B cell (primary cell): ENCODE measurements at regions not wholly inside any gene's neighbourhood (a gene's known extent, or its start where the extent isn't known, plus 50 kb on each side); places are given as distances from the start of the nearest gene placed in this dataset.

ENCODE experiments used
- ATAC-seq: fragments of 200-7000 bp; cut with Tn5 transposase; one replicate; pipeline ENCODE4 v1.10.0; 2021; ENCODE audit warnings: low read depth, mild to moderate bottlenecking, moderate number of reproducible peaks, moderate library complexity
- CTCF ChIA-PET: fragments of 350-600 bp; sonication (Branson Sonifier 250); formaldehyde crosslinking; loops from one replicate; lab custom pipeline; 2021; ENCODE audit warnings: antibody characterized with exemption, inconsistent platforms; lab: Charles Lee
- POLR2A ChIA-PET: fragments of 350-600 bp; sonication (Branson Sonifier 250); formaldehyde crosslinking; loops from one replicate; lab custom pipeline; 2021; ENCODE audit warnings: antibody characterized with exemption; lab: Charles Lee
- DNase-seq: peaks from one replicate; pipeline ENCODE4 v3.0.0; 2013
- H2AFZ ChIP-seq: 2 replicates; pipeline ENCODE4 v1.6.1; 2012; ENCODE audit warnings: mild to moderate bottlenecking, low read depth, low read length; ENCODE audit not compliant: insufficient read depth, poor library complexity, severe bottlenecking
- H3K27ac ChIP-seq, 2 donors: 1 replicate in 1 of 2; 2 replicates in 1 of 2; pipeline ENCODE4 v1.5.1; 2012 to 2013; ENCODE audit warnings: low read length in 2 of 2, mild to moderate bottlenecking in 2 of 2, moderate library complexity in 1 of 2
- H3K27me3 ChIP-seq, 4 experiments: fragments of 200-600 bp in 1 of 4; sonication (generic) in 1 of 4; replicated peaks in 1 of 4; 1 replicate in 2 of 4; 2 replicates in 2 of 4; pipeline versions ENCODE4 v1.6.1 to v1.7.0; 2013 to 2016; ENCODE audit warnings: low read length in 3 of 4, mild to moderate bottlenecking in 2 of 4, mixed read lengths in 1 of 4, moderate library complexity in 1 of 4; ENCODE audit not compliant: insufficient read depth in 4 of 4, control insufficient read depth in 3 of 4; ENCODE audit errors: control extremely low read depth in 1 of 4
- H3K36me3 ChIP-seq, 2 experiments: replicated peaks in 1 of 2; 1 replicate in 1 of 2; 2 replicates in 1 of 2; pipeline versions ENCODE4 v1.6.1 to v1.7.1; 2013; ENCODE audit warnings: low read length in 1 of 2; ENCODE audit not compliant: insufficient read depth in 2 of 2, control insufficient read depth in 1 of 2; ENCODE audit errors: control extremely low read depth in 1 of 2, extremely low read depth in 1 of 2
- H3K4me1 ChIP-seq, 2 donors: fragments of 200-600 bp in 1 of 2; sonication (generic) in 1 of 2; 1 replicate in 1 of 2; 2 replicates in 1 of 2; pipeline versions ENCODE4 v1.5.1 to v1.6.1; 2013 to 2017; ENCODE audit warnings: low read length in 2 of 2; ENCODE audit not compliant: control insufficient read depth in 2 of 2, insufficient read depth in 2 of 2
- H3K4me2 ChIP-seq: replicated peaks from 2 replicates; pipeline ENCODE3; 2012; ENCODE audit warnings: mild to moderate bottlenecking, low read depth, low read length; ENCODE audit not compliant: poor library complexity, severe bottlenecking
- H3K4me3 ChIP-seq, 5 experiments: fragments of 200-600 bp in 1 of 5; sonication (generic) in 1 of 5; 1 replicate in 3 of 5; 2 replicates in 2 of 5; pipeline versions ENCODE4 v1.5.1 to v1.7.0; 2011 to 2016; ENCODE audit warnings: low read length in 4 of 5, mild to moderate bottlenecking in 4 of 5, low read depth in 2 of 5, control low read depth in 1 of 5, moderate library complexity in 1 of 5; ENCODE audit not compliant: insufficient read depth in 1 of 5; ENCODE audit errors: control extremely low read depth in 1 of 5, extremely low read depth in 1 of 5
- H3K79me2 ChIP-seq: fragments of 200-600 bp; sonication (generic); one replicate; pipeline ENCODE4 v1.6.0; 2016; ENCODE audit warnings: low read length; ENCODE audit not compliant: control insufficient read depth, insufficient read depth
- H3K9ac ChIP-seq: fragments of 200-600 bp; sonication (generic); 2 replicates; pipeline ENCODE4 v1.6.1; 2017; ENCODE audit warnings: mild to moderate bottlenecking, low read length, moderate library complexity
- H3K9me3 ChIP-seq, 3 donors: one replicate each; pipeline versions ENCODE4 v1.6.1 to v1.7.1; 2013; ENCODE audit warnings: low read length in 2 of 3; ENCODE audit not compliant: control insufficient read depth in 2 of 3, insufficient read depth in 1 of 3; ENCODE audit errors: control extremely low read depth in 1 of 3
- H4K20me1 ChIP-seq: 2 replicates; pipeline ENCODE4 v1.6.0; 2012; ENCODE audit warnings: mild to moderate bottlenecking, low read length; ENCODE audit not compliant: insufficient read depth, control insufficient read depth, poor library complexity, severe bottlenecking
- H3K27ac Mint-ChIP-seq: one replicate; pipeline ENCODE4 v1.8.0; 2021; ENCODE audit warnings: mixed read lengths
- H3K27me3 Mint-ChIP-seq: one replicate; pipeline ENCODE4 v1.8.0; 2021; ENCODE audit warnings: mixed read lengths
- H3K4me1 Mint-ChIP-seq: one replicate; pipeline ENCODE4 v1.8.0; 2021; ENCODE audit warnings: mixed read lengths
- H3K4me3 Mint-ChIP-seq: one replicate; pipeline ENCODE4 v1.8.0; 2021; ENCODE audit warnings: mixed read lengths
- H3K9me3 Mint-ChIP-seq: one replicate; pipeline ENCODE4 v1.8.0; 2022; ENCODE audit warnings: mixed read lengths; ENCODE audit not compliant: insufficient read depth
- EZH2 ChIP-seq: IDR thresholded peaks from 2 replicates; pipeline ENCODE4 v1.6.1; 2012; ENCODE audit warnings: borderline replicate concordance, low read depth, mild to moderate bottlenecking, moderate library complexity, low read length; ENCODE audit not compliant: insufficient read depth, poor library complexity, severe bottlenecking
- WGBS: methylation state at CpG from one replicate; pipeline ENCODE4 v1.1.5; 2013; ENCODE audit warnings: missing lambda C conversion rate; ENCODE audit not compliant: insufficient coverage; 5-methylcytosine and 5-hydroxymethylcytosine counted together
- intact Hi-C: fragments of 100-400 bp; cut with micrococcal nuclease; formaldehyde crosslinking; loops from one replicate; pipeline ENCODE4 v1.10.0; 2022
- TF ChIP-seq, protein P1 (sequence below): fragments of 200-600 bp; IDR thresholded peaks from one replicate; pipeline ENCODE4 v1.8.0; 2022; ENCODE audit warnings: antibody characterized with exemption, mild to moderate bottlenecking

- no peak overlapping the region for H3K4me3 Mint-ChIP-seq
- Histone ChIP-seq H3K27me3 (no peaks in the 10 kb centered on the region), H3K36me3 (no peaks in the 10 kb centered on the region), H3K27ac (no peak overlapping the region), H3K4me2 (no peak overlapping the region), H3K4me1 (no peaks in the 10 kb centered on the region), H2AFZ (no peak overlapping the region), H4K20me1 (no peaks in the 10 kb centered on the region), H3K9ac (no peak overlapping the region), H3K79me2 (no peaks in the 10 kb centered on the region), H3K9me3 (no peaks in the 10 kb centered on the region), H3K4me3 (no peak overlapping the region)
- TF ChIP-seq, protein P1, sequence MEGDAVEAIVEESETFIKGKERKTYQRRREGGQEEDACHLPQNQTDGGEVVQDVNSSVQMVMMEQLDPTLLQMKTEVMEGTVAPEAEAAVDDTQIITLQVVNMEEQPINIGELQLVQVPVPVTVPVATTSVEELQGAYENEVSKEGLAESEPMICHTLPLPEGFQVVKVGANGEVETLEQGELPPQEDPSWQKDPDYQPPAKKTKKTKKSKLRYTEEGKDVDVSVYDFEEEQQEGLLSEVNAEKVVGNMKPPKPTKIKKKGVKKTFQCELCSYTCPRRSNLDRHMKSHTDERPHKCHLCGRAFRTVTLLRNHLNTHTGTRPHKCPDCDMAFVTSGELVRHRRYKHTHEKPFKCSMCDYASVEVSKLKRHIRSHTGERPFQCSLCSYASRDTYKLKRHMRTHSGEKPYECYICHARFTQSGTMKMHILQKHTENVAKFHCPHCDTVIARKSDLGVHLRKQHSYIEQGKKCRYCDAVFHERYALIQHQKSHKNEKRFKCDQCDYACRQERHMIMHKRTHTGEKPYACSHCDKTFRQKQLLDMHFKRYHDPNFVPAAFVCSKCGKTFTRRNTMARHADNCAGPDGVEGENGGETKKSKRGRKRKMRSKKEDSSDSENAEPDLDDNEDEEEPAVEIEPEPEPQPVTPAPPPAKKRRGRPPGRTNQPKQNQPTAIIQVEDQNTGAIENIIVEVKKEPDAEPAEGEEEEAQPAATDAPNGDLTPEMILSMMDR, result no peak
- no peak for TF ChIP-seq EZH2
- H3K9me3 Mint-ChIP-seq, result peaks cover 3% of the 10 kb centered on the region
- ChIA-PET CTCF (no interaction called here), POLR2A (no interaction called here)
- H3K27ac Mint-ChIP-seq, result no peak overlapping the region
- intact Hi-C loops, result no loop called here
- DNase-seq, result no peak
- ATAC-seq, result no peak
- no peaks in the 10 kb centered on the region for H3K4me1 Mint-ChIP-seq
- WGBS, result 71% methylated on average over 2 of the region's 2 CpGs
- H3K27me3 Mint-ChIP-seq, result no peaks in the 10 kb centered on the region
Observed at GRCh38 chr6:81534934-81535465, 217.5 kb downstream of the TENT5A start.

DNA sequence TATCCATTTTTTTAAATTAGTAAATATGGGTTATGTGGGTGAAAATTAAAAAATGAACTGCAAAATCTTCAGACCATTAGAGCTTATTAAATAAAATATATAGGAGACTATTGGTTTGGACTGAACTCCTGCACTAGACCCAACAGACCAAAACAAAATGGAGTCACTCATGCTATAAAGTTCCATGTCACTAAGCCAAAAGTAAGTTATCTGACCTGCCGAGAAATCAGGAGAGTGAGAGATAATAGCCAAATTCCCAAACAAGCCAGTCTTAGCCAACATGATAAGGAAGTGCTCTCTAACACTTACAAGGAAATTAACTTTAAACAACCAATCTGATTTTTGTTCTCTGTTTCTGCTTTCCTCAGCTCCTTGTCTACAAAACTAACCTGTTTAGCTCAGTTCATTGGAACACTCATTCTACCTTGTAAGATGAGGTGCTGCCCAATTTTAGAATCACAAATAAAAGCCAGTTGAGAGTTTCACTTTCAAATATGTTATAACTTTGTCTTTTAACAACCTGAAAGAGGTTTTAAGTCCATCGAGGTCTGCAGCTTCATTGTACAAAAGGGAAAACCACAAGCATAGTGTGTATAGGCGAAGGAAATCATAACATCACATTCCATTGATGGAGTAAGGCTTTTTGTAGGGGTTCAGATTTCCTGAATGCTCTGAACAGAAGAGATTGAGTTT is 220.5 kb downstream of the TENT5A start:
- Histone ChIP-seq H3K9me3 (no peaks in the 10 kb centered on the region), H3K4me1 (no peaks in the 10 kb centered on the region), H3K4me3 (no peak overlapping the region), H3K36me3 (no peaks in the 10 kb centered on the region), H3K27me3 (no peaks in the 10 kb centered on the region), H3K9ac (no peak overlapping the region), H2AFZ (no peak overlapping the region), H3K79me2 (no peaks in the 10 kb centered on the region), H4K20me1 (no peaks in the 10 kb centered on the region), H3K27ac (no peak overlapping the region), H3K4me2 (no peak overlapping the region)
- ATAC-seq, result no peak
- no peaks in the 10 kb centered on the region for H3K4me1 Mint-ChIP-seq
- TF ChIP-seq, protein P1, result no peak
- TF ChIP-seq EZH2, result no peak
- DNase-seq, result no peak
- ChIA-PET CTCF (no interaction called here), POLR2A (no interaction called here)
- no peaks in the 10 kb centered on the region for H3K27me3 Mint-ChIP-seq
- 100% methylated on average over 1 of the region's 3 CpGs for WGBS
- intact Hi-C loops, result no loop called here
- H3K9me3 Mint-ChIP-seq, result peaks cover 3% of the 10 kb centered on the region
- no peak overlapping the region for H3K27ac Mint-ChIP-seq
- H3K4me3 Mint-ChIP-seq, result no peak overlapping the region
